Endothelial cell of umbilical vein (primary cell): ENCODE measurements at regions not wholly inside any gene's neighbourhood (a gene's known extent, or its start where the extent isn't known, plus 50 kb on each side); places are given as distances from the start of the nearest gene placed in this dataset.

Source experiments
- BruUV-seq: library from RNA; stranded (reverse); fragments of 400-500 nt; replicated peaks from 2 replicates; lab custom pipeline; 2021; lab: Mats Ljungman, UMichigan
- CTCF ChIA-PET: fragments of 300-600, 350-600 bp; sonication (Branson Sonifier 250); formaldehyde crosslinking; loops from one replicate; lab custom pipeline; 2021; ENCODE audit warnings: antibody characterized with exemption, inconsistent platforms; lab: Charles Lee
- POLR2A ChIA-PET: fragments of 300-600, 350-600 bp; sonication (Branson Sonifier 250); formaldehyde crosslinking; loops from one replicate; lab custom pipeline; 2021; ENCODE audit warnings: antibody characterized with exemption, inconsistent platforms; lab: Charles Lee
- DNase-seq: peaks from one replicate; pipeline ENCODE4 v3.0.0-alpha.2; 2011; ENCODE audit warnings: low read depth, low spot score
- FAIRE-seq: peaks from 2 replicates; lab custom pipeline; 2011; peaks lifted over from hg19 to GRCh38; lab: Jason Lieb, UNC
- H2AFZ ChIP-seq: 2 replicates; pipeline ENCODE4 v1.6.0; 2012; ENCODE audit warnings: low read depth, low read length, control low read depth, inconsistent platforms
- H3K27ac ChIP-seq: 2 replicates; pipeline ENCODE4 v1.5.1; 2011; ENCODE audit warnings: low read depth, mild to moderate bottlenecking, control low read depth, low read length, moderate library complexity; ENCODE audit not compliant: insufficient read depth
- H3K27me3 ChIP-seq, 2 experiments: 2 replicates each; pipeline versions ENCODE4 v1.6.0 to v1.6.1; 2011; ENCODE audit warnings: low read length in 2 of 2, mixed read lengths in 1 of 2; ENCODE audit not compliant: control insufficient read depth in 2 of 2, insufficient read depth in 2 of 2
- H3K36me3 ChIP-seq, 2 experiments: 2 replicates in 1 of 2; 3 replicates in 1 of 2; pipeline ENCODE4 v1.5.1; 2011; ENCODE audit warnings: low read length in 2 of 2, mild to moderate bottlenecking in 1 of 2, moderate library complexity in 1 of 2; ENCODE audit not compliant: control insufficient read depth in 2 of 2, insufficient read depth in 2 of 2; ENCODE audit errors: extremely low read depth in 1 of 2
- H3K4me1 ChIP-seq: 3 replicates; pipeline ENCODE4 v1.5.1; 2011; ENCODE audit warnings: mild to moderate bottlenecking, low read length; ENCODE audit not compliant: control insufficient read depth, insufficient read depth; ENCODE audit errors: extremely low read depth
- H3K4me2 ChIP-seq: 2 replicates; pipeline ENCODE4 v1.6.1; 2011; ENCODE audit warnings: low read length, control low read depth, mixed read lengths; ENCODE audit not compliant: insufficient read depth
- H3K4me3 ChIP-seq, 3 experiments: fragments of 200-600 bp in 1 of 3; sonication (generic), shearing (Covaris generic) in 1 of 3; replicated peaks in 1 of 3; 2 replicates each; pipeline ENCODE4 v1.5.1; 2011 to 2016; ENCODE audit warnings: control low read depth in 3 of 3, low read length in 3 of 3, mild to moderate bottlenecking in 2 of 3, inconsistent platforms in 1 of 3, low read depth in 1 of 3, moderate library complexity in 1 of 3; ENCODE audit not compliant: insufficient read depth in 1 of 3
- H3K79me2 ChIP-seq: 2 replicates; pipeline ENCODE4 v1.6.0; 2012; ENCODE audit warnings: low read length, inconsistent platforms; ENCODE audit not compliant: control insufficient read depth, insufficient read depth
- H3K9ac ChIP-seq: replicated peaks from 2 replicates; pipeline ENCODE3; 2011; ENCODE audit warnings: low read length, control low read depth; ENCODE audit not compliant: insufficient read depth; ENCODE audit errors: extremely low read depth
- H3K9me1 ChIP-seq: replicated peaks from 3 replicates; pipeline ENCODE4 v1.6.0; 2011; ENCODE audit warnings: mild to moderate bottlenecking, low read length; ENCODE audit not compliant: control insufficient read depth, insufficient read depth; ENCODE audit errors: extremely low read depth
- H3K9me3 ChIP-seq: replicated peaks from 2 replicates; pipeline ENCODE4 v1.5.1; 2012; ENCODE audit warnings: low read length, inconsistent platforms; ENCODE audit not compliant: control insufficient read depth, insufficient read depth
- H4K20me1 ChIP-seq: replicated peaks from 2 replicates; pipeline ENCODE3; 2011; ENCODE audit warnings: mild to moderate bottlenecking, low read length; ENCODE audit not compliant: control insufficient read depth, insufficient read depth; ENCODE audit errors: extremely low read depth
- EZH2 ChIP-seq: IDR thresholded peaks from 2 replicates; pipeline ENCODE4 v1.6.1; 2012; ENCODE audit warnings: borderline replicate concordance, low read depth, mild to moderate bottlenecking, moderate library complexity, low read length, inconsistent platforms; ENCODE audit not compliant: severe bottlenecking
- FOS ChIP-seq: IDR thresholded peaks from 2 replicates; pipeline ENCODE4 v1.6.1; 2011; ENCODE audit warnings: mild to moderate bottlenecking, low read length, moderate library complexity, borderline replicate concordance; ENCODE audit not compliant: insufficient read depth
- GATA2 ChIP-seq: IDR thresholded peaks from 2 replicates; pipeline ENCODE4 v1.7.0; 2011; ENCODE audit warnings: low read depth, mild to moderate bottlenecking, moderate library complexity, mixed read lengths, low read length; ENCODE audit not compliant: insufficient read length, insufficient read depth
- JUN ChIP-seq: IDR thresholded peaks from 2 replicates; pipeline ENCODE4 v1.6.1; 2011; ENCODE audit warnings: borderline replicate concordance, low read depth; ENCODE audit not compliant: insufficient read length, insufficient read depth
- MYC ChIP-seq: IDR thresholded peaks from one replicate; pipeline ENCODE4 v1.6.1; 2011; ENCODE audit warnings: mild to moderate bottlenecking, low read depth, low read length
- POLR2A ChIP-seq: IDR thresholded peaks from 2 replicates; pipeline ENCODE4 v1.6.1; 2012; ENCODE audit warnings: low read depth, mild to moderate bottlenecking, control low read depth, low read length
- POLR2AphosphoS5 ChIP-seq: IDR thresholded peaks from 2 replicates; pipeline ENCODE4 v1.6.1; 2012; ENCODE audit warnings: low read depth, mild to moderate bottlenecking, control low read depth, low read length, moderate library complexity; ENCODE audit not compliant: insufficient read depth
- dilution Hi-C: fragments of 300-500 bp; cut with MboI; formaldehyde crosslinking; loops from one replicate; pipeline ENCODE4 v1.15.0; 2019; ENCODE audit warnings: low sequenced_read_pairs; ENCODE audit not compliant: extremely low pct_ligation_motif_present
- intact Hi-C: fragments of 100-400 bp; cut with micrococcal nuclease; formaldehyde crosslinking; loops from one replicate; pipeline ENCODE4 v1.10.0; 2022
- TF ChIP-seq, protein P1 (sequence below): IDR thresholded peaks from 2 replicates; pipeline ENCODE4 v1.6.1; 2011; ENCODE audit not compliant: insufficient read depth, insufficient read length
- TF ChIP-seq, protein P2 (sequence below), 2 donors: IDR thresholded peaks; 1 replicate in 1 of 2; 2 replicates in 1 of 2; pipeline ENCODE4 v1.5.1; 2011; ENCODE audit warnings: low read length in 2 of 2, mild to moderate bottlenecking in 2 of 2, moderate library complexity in 2 of 2, control low read depth in 1 of 2, inconsistent platforms in 1 of 2, low read depth in 1 of 2; ENCODE audit not compliant: insufficient read depth in 1 of 2; ENCODE audit errors: extremely low read depth in 1 of 2

DNA sequence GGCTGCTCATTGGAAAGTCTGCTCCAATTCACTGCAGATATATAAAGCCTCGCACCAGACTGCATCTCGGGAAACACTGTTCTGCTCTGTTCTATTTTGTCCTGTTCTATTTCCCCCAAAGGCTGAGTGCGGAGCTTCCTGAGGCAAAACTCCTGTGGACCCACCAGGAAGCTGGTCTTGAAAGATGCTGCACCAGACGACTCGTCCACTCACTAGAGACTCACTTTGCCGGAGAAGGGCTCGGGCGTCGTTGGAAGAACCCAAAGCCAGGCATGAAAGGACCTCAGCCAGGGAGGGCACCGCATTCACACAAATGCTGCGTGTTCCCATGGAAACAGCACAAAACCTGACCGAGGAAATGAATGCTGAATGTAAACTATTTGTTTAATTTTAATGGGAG is 331.2 kb upstream of the SFSWAP start:
- H3K79me2 ChIP-seq: no peaks in the 10 kb centered on the region
- H3K9me3 ChIP-seq: no peaks in the 10 kb centered on the region
- no peak overlapping the region for H3K27ac ChIP-seq
- H3K4me3 ChIP-seq: no peak overlapping the region
- H3K9ac ChIP-seq: no peak overlapping the region
- no peaks in the 10 kb centered on the region for H3K9me1 ChIP-seq
- H2AFZ ChIP-seq: no peak overlapping the region
- ChIA-PET CTCF (no interaction called here), POLR2A (no interaction called here)
- H4K20me1 ChIP-seq: no peaks in the 10 kb centered on the region
- no peak for FAIRE-seq
- no peaks in the 10 kb centered on the region for H3K36me3 ChIP-seq
- no peak for DNase-seq
- intact Hi-C loops: no loop called here
- dilution Hi-C loops: no loop called here
- no peak overlapping the region for H3K4me2 ChIP-seq
- TF ChIP-seq POLR2AphosphoS5: no peak
- TF ChIP-seq, protein P1, sequence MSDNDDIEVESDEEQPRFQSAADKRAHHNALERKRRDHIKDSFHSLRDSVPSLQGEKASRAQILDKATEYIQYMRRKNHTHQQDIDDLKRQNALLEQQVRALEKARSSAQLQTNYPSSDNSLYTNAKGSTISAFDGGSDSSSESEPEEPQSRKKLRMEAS: no peak
- no peak for TF ChIP-seq JUN
- no peak for TF ChIP-seq EZH2
- no peak for TF ChIP-seq FOS
- TF ChIP-seq, protein P2, sequence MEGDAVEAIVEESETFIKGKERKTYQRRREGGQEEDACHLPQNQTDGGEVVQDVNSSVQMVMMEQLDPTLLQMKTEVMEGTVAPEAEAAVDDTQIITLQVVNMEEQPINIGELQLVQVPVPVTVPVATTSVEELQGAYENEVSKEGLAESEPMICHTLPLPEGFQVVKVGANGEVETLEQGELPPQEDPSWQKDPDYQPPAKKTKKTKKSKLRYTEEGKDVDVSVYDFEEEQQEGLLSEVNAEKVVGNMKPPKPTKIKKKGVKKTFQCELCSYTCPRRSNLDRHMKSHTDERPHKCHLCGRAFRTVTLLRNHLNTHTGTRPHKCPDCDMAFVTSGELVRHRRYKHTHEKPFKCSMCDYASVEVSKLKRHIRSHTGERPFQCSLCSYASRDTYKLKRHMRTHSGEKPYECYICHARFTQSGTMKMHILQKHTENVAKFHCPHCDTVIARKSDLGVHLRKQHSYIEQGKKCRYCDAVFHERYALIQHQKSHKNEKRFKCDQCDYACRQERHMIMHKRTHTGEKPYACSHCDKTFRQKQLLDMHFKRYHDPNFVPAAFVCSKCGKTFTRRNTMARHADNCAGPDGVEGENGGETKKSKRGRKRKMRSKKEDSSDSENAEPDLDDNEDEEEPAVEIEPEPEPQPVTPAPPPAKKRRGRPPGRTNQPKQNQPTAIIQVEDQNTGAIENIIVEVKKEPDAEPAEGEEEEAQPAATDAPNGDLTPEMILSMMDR (IDR thresholded peaks at IDR 0.05; ENCODE audit: extremely low read depth in 1 of 2, insufficient read depth in 1 of 2, low read depth in 1 of 2, low read length in 2 of 2): no peak
- no peak for TF ChIP-seq MYC
- no peak for TF ChIP-seq POLR2A
- no peak for TF ChIP-seq GATA2
- H3K27me3 ChIP-seq: no peaks in the 10 kb centered on the region
- no TSS peak for BruUV-seq
- H3K4me1 ChIP-seq: no peaks in the 10 kb centered on the region
